GM18861 (cell line): ENCODE measurements at regions not wholly inside any gene's neighbourhood (a gene's known extent, or its start where the extent isn't known, plus 50 kb on each side); places are given as distances from the start of the nearest gene placed in this dataset.
"Not testable (repeated sequence)": the region's sequence is repeated elsewhere in the genome, so short reads cannot be mapped to it uniquely, and the experiment has no call there.

Source experiments
- ATAC-seq: cut with Tn5 transposase; IDR thresholded peaks from one replicate; pipeline ENCODE4 v1.9.1; 2021; ENCODE audit not compliant: unreplicated experiment

DNA sequence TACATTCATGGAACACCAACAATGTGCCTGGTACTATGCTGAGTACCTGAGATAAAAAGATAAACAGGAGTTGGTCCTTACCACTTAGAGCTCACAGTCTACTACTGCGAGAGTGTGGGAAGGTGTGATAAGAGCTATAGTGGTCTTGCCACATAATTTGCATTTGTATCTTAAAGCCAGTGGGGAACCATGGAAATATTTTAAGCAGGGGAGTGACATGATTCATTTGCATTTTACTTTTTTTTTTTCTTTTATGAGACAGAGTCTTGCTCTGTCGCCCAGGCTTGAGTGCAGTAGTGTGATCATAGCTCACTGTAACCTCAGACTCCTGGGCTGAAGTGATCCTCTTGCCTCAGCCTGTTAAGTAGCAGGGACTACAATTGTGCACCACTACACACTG, 53.6 kb downstream of the SRGAP2 start:
- ATAC-seq = peak; percentile 85

DNA sequence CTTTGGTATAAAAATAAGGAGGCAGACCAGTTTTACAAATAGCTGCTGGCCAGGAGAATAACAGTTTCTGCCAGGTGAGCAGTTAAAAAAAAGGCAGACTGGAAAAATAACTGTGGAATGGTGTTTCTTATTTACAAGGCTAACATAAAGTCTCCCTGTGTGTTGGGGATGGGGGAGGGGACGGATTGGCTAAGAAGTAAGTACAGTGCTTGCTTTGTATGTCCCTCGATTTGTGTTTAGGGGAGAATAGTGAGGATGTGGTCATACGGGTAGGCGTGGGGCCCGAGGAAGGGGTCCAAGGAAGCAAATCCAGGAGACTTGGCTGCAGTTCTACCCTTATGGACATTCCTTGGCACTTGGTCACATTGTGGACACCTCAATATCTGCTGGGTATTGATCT, 58.1 kb downstream of the SRGAP2 start:
- ATAC-seq = not testable (repeated sequence)

DNA sequence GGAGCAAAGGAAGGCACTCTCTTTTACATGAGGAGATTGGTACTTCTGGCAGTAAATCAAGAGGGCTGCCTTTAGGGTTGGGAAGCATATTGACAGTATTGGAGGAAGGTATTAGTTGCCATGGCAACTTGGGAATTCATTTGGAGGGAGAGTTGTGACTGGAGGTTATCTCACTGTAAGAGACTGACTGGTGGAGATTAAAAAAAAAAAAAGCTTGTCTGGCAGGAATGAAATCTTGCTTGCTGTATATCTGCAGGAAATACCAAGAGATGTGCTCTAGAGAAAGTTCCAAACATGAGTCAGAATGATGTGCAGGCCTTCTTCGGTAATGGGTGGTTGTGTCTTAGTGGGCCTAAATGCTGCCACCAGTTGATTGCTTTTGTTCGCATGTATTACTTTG, 59.1 kb downstream of the SRGAP2 start:
- not testable (repeated sequence) for ATAC-seq

DNA sequence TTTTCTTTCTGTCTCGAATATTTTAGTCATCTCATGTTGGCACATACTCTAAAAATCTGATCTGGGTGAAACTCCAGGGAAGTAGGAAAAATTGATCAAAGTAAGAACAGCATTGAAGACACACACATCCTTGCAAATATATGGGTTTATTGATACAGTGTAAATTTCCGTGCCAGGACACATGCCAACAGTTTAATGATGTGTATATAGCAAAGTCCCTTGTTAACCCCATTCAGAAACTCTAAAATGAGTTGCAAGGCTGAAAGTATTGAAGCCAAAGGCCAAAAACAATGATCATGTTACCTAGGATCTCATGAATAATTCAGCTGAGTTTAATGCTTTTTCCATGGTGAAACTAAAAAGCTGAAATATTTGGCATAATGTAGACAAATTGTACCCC, 61.6 kb downstream of the SRGAP2 start:
- ATAC-seq = not testable (repeated sequence)

DNA sequence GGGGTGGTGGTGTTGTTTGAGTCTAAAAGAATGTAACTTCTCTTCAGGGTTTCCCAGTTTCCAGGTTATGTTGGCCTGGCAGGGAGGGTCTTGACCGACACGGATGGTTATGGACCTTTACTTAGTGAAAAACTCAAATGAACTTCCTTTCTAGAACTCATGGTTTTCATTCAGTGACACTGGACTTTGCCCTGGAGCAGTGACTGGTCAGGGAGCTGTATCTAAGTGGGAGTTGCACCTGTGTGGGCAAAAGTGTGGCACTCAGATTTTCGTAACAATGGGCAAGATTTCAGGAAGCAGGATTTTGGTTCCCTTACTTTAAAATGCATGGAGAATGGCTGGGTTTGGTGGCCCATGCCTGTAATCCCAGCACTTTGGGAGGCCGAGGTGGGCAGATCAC, 67.8 kb downstream of the SRGAP2 start:
- not testable (repeated sequence) for ATAC-seq

DNA sequence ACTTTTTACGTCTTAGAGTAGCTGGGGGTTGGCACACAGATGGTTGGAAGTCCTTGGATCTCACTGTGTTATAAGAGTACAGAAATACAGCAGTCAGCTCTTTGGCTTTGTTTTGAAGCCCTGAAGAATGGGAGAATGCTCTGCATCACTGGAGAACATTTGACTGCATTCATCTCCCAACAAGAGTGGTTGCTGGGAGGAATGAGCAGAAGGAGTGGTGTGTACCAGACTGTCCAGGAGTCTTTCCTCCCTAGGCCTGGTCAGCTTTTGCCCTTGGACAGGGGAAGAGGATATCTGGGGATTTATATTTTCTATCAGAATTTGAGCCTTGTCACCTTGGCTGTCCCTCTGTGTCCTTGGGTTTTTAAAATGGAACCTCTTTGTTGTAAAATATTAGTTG, 69.8 kb downstream of the SRGAP2 start:
- not testable (repeated sequence) for ATAC-seq

DNA sequence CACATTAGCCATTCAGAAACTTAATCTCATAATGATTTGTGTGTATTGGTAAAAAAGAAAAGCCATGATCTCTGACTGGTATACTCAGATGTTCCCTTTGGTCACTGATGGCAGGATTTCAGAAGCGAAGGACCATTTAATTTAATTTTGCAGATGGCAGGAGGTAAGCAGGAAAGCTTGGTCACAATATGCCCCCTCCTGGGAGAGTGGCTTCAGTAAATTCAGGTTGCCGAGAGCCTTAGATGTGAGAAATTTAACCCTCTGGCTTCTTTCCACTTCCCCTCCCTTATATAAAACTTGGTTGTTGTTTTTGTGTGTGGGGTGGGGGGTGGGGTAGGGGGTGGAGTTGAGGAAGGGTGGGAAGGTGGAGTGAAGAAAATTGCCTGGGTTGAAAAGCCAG, 72.8 kb downstream of the SRGAP2 start:
- not testable (repeated sequence) for ATAC-seq

DNA sequence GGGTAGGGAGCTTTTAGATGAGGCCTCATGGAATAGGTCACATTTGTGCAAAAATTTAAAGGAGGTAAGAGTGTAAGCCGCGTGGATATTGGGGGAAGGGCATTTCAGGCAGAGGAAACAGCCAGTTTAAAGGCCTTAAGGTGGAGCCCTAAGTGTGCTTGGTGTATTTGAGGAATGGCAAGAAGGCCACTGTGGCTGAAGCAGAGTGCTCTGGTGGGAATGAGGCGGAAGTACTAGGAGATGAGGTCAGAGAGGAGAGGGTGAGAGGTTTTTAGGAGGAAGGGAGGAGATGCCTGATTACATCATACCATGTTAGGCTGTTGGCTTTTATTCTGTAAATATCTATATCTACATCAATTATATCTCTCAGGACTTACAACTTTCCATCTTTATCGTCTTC, 75.3 kb downstream of the SRGAP2 start:
- not testable (repeated sequence) for ATAC-seq

DNA sequence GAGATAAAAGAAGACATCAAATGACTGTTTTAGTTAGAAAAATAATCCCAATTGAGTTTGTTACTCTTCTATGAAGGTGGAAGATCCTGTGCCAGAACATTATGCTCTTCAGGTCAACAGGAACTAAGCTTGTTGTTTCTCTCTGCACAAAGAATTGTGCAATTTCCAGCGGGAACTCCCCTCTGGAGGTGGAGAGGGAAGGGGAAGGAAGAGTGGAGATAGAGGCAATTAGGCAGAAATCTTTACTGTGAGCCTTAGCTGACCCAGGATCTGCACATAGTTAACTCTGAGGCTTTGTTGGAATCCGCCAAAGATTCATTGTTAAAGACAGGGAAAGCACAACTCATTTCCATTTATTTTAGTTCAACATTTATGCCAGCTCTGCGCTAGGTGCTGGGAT, 77.3 kb downstream of the SRGAP2 start:
- ATAC-seq = not testable (repeated sequence)

DNA sequence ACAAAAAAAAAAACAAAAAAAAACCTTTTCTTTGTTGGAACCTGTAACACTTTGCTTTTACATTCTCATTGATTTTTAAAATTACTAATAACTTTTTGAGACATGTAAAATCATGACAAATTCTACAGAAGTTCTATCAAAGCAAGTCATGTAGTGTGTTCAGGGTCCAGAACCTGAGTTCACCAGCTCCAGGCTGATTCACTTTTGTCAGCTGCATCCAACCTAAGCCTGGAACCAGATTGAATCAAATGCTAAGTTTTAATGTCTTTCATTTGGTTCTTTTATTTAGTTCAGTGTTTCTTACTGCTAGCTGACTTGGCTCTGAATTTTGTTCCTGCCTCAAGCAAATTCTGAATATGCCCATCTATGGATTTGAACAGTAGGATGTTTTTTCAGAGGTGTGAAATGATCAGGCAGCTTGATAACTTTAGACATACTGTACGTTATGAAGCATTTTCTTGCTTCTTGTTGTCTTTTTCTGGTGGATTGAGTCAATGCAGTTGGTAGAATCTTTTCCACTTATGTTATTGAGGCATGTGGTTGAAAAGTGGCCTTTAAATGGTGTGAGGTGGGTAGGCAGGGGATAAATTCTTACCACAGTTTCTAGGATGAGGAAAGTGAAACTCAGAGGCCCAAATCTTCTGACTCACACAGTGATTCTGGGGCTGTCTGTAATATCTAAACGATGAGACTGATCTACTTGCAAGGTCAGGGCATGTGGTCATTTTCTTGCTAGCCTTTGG, 78.7 kb downstream of the SRGAP2 start:
- not testable (repeated sequence) for ATAC-seq

DNA sequence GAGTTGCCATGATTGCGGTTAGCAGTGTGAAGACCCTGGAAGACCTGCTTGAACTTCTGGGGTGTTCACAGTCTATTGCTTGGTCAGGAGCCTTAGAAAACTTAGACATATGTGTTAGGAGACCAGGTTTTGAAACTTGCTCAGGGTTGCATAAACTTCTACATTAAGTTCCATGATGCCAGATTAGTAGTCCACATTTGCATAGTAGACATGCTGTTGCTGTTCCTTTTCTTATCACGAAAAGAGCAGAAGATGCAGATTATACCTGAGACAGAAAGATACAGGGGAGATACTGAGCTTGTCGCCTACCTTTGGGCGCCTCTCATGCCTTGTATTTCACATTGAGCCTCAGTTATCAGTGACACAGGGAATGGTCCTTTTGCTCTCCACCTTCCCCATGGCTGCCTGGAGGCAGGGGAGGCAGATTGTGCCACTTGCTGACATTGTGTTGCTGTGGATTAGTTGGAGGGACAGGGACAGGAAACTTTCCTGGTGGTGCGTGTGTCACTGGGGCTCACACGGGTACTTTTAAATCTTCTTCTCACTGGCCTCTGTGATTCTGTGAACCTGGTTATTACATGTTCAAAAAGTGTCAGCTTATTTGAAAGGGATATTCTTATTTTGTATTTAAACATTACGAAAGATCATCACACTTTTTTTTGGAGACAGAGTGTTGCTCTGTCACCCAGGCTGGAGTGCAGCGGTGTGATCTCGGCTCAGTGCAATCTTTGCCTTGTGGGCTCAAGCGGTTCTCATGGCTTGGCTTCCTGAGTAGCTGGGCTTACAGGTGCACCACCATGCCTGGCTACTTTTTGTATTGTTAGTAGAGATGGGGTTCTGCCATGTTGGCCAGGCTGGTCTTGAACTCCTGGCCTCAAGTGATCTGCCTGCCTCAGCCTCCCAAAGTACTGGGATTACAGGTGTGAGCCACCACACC, 82.0 kb downstream of the SRGAP2 start:
- not testable (repeated sequence) for ATAC-seq

DNA sequence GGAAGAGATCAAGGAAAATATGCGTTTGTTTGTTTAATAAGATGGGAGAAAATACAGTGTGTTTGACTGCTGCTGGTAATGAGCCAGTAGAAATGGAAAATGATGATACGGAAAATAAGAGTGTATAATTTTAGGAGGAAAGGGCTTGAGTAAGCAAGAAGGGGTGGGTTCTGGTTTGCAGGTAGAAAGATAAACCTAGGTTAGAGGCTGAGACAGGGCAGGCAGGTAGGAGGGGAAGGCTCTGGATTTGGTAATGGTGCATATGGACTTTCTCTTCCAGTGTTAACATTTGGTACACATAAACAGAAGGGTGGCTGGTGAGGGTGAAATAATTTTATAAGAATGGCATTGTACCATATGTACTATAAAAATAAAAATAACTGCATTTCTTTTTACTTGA, 84.4 kb downstream of the SRGAP2 start:
- ATAC-seq = not testable (repeated sequence)

DNA sequence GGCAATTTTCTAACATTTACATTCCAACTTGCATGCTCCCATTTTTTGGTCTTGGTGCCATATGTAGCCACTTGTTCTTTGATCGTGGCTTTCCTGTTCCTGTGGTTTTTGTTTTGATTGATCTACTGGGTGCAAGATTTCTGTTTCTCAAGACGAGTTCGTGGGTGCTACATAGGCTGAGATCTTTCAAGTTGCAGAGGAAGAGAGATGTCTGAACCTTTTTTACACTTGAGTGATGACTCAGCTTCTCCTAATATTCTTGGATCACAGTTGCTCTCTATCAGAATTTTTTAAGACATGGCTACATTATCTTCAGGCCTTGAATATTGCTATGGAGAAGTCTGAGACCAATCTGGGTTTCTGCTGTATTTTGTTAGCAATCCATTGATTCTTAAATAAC, 85.1 kb downstream of the SRGAP2 start:
- not testable (repeated sequence) for ATAC-seq

DNA sequence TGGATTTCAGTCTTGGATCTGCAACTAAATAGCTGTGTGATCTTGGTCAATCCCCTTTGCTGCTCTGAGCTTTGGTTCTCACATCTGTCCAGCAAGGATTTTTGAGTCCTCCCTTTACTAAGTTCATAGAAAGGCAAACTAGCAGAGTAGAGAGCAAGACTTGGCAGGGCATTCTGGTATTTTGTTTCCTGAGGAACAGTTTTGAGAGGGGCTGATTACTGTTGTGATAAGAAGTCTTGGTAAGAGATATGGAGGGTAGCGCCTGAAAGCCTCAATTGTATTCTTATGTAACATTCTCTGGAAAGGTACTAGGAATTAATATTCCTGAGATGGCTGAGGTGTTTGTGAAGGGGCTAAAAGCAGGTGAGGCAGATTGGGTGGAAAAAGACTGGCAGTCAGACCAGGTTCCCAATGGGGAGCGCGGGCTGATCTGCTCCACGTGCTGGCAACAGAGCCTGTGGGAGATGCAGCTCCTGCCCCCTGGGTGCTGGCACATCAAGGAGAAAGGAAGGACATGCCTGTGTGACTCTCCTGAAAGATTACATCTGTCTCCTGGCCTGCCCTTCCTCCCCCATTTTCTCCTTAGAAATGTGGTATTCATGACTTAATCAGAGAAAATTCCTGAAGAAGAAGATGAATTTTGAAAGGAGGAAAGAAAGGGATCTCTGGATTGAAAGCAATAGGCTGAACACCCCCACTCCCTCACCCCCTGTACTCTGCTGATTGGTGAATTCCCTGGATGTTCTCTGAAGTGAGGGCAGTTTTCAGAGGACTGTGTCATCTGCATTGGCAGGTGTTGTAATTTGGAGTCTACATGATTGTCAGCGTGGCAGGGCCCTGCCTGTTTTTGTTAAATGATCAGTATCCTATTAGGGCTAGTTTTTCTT, 94.0 kb downstream of the SRGAP2 start:
- not testable (repeated sequence) for ATAC-seq

DNA sequence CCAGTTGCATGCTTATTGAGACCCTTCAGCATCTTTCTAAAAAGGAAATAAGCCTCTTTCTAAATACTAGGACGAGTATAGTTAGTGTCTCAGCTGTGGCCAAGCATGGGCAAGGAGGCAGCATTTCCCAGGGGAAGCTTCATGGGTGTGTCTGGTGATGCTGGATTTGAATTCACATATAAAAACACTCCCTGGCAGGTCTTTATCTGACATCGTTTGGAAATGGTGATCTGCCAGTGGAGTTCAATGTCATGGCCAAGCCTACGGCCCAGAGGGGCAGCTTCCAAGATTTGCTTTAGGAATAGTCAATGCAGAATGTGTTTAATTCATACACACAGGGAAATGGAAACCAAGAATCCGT, 94.7 kb downstream of the SRGAP2 start:
- not testable (repeated sequence) for ATAC-seq

DNA sequence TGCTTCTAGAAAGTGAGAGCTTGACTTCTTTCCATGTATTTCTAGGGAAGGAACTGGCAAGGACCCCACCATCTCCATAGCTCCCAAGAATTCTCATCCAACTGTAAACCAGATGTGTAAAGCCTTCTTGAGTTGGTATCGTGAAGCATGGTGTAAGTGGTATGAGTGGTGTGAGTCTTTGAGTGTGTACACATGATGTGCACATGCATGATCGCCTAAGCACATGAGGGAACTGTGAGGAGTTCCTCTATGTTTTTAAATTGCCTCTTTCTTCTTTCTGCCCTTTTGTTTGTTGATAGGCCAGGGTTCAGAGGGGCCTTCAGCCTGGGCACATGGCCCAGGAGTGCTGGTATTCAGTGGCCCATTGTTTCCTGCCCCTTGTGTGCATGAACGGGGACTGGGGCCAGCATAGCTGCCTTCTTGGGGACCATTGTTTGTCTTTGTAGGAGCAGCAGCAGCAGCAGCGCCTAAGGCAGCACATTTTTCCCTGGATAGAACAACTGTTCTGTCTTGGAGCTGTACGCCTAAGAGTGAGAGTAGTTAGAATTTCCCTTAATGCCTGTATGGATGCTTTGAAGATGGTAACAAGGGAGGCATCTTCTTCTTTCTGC, 95.9 kb downstream of the SRGAP2 start:
- not testable (repeated sequence) for ATAC-seq

DNA sequence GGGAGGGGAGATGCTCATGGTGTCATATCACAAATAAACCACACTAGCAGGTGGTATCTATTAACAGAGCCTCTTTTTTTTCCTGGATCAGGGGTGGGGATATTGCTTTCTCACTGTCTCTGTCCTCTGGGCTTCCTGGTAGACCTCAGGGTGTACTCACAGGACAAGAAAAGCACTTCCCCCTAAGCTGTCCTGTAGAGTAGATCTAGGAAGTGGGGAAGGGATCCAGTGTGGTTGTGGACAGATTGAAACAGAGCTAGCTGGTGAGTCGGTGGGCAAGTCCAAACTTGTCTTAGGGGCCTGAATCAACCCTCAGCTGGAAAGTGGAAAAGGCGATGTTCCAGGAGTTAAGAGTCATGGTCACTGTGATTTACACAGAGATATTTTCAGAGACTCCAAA, 96.6 kb downstream of the SRGAP2 start:
- ATAC-seq = not testable (repeated sequence)

DNA sequence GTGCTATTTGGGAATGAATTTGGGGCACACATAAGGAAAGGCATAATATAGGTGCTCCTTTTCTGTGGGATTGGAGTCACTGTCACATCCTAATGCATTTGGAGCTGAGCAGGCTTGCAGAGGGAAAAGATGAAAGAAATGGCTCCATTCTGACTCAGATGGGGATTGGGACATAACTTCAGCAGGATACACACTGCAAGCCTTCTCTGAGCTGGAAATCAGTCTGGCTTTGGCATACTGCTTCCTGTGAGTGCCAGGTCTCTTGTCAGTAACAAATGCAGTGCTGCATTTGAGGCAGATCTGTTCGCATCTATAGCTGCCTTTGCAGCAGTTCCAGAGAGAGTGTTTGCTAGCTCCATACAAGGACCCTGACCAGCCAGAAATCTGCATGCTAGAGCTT, 98.7 kb downstream of the SRGAP2 start:
- not testable (repeated sequence) for ATAC-seq

DNA sequence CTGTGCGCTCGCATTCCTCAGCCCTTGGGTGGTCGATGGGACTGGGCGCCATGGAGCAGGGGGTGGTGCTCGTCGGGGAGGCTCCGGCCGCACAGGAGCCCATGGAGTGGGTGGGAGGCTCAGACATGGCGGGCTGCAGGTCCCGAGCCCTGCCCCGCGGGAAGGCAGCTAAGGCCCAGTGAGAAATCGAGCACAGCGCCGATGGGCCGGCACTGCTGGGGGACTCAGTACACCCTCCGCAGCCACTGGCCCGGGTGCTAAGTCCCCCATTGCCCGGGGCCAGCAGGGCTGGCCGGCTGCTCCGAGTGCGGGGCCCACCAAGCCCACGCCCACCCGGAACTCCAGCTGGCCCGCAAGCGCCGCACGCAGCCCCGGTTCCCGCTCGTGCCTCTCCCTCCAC, 104.1 kb downstream of the SRGAP2 start:
- ATAC-seq = not testable (repeated sequence)

DNA sequence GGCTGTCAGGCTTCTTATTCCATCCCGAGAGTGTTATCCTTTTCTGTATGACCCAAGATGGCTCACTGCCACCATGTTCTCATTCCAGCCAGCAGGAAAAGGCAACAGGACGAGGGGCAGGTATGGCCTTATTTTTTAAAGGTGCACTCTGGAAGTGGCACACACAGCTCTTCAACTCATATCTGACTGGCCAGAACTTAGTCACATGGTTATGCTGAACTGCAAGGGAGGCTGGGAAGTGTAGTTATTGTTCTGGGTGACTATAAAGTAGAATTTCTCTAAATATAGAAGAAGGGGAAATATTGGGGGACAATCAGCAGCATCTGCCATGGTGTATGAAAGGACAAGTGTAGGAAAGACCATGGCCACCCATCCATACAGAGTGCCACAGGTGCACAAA, 107.6 kb downstream of the SRGAP2 start:
- not testable (repeated sequence) for ATAC-seq
